ENCODE measurements at regions not wholly inside any gene's neighbourhood (a gene's known extent, or its start where the extent isn't known, plus 50 kb on each side); places are given as distances from the start of the nearest gene placed in this dataset.

DNA sequence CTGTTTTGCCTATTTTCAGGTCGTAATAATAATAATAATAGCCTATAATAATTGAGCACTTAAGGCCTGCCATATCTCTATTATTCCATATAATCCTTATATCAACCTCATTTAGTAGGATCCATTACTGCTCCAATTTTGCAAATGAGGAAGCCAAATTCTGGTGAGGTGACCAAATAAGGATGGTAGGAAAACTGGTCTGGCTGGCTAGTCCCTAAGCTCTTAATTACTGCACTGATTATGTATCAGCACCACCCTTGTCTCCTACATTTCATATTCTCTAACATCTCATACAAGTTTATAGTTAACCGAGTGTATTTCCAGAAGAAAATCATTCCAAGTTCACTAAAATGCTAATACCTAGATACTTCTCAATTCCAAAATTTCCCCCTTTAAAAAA is 166.5 kb upstream of the RGMB start (continued):
- TF ChIP-seq ATF2 (CRISPR knock-in tag; IDR thresholded peaks at IDR 0.05; ENCODE audit: borderline replicate concordance, low read depth) (no peak), ESRRA (CRISPR knock-in tag; IDR thresholded peaks at IDR 0.05; ENCODE audit: borderline replicate concordance) (no peak), MYBL2 (CRISPR knock-in tag; IDR thresholded peaks at IDR 0.05) (no peak), SMAD4 (CRISPR knock-in tag; IDR thresholded peaks at IDR 0.05) (no peak), RELA (CRISPR knock-in tag; IDR thresholded peaks at IDR 0.05; ENCODE audit: borderline replicate concordance) (no peak)
- TF ChIP-seq, protein P1, sequence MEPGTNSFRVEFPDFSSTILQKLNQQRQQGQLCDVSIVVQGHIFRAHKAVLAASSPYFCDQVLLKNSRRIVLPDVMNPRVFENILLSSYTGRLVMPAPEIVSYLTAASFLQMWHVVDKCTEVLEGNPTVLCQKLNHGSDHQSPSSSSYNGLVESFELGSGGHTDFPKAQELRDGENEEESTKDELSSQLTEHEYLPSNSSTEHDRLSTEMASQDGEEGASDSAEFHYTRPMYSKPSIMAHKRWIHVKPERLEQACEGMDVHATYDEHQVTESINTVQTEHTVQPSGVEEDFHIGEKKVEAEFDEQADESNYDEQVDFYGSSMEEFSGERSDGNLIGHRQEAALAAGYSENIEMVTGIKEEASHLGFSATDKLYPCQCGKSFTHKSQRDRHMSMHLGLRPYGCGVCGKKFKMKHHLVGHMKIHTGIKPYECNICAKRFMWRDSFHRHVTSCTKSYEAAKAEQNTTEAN (CRISPR knock-in tag; IDR thresholded peaks at IDR 0.05) = no peak

DNA sequence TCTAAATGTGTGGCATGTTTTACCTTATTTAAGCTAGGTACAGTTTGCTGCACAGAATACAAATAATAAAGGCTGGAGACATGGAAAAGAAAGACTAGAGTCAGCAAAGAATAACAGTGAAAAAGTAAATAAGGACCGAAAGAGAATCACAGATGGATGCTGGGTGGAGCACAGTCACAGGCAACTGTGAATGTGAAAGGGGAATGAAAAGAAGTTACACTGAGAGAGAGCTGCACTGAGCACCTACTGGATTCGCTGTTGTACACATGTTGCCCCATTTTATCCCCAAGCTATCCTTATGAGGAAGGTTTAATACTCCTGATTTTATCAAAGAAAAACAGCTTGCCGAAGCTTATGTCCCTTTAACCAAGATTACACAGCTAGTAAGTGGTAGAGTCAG is 165.4 kb upstream of the RGMB start:
- ChIA-PET CTCF (no interaction called here), POLR2A (no interaction called here)
- no peak for DNase-seq (ENCODE audit: low spot score)
- TF ChIP-seq CTCF (IDR thresholded peaks at IDR 0.05) = no peak
- TF ChIP-seq E2F4 (CRISPR knock-in tag; IDR thresholded peaks at IDR 0.05; ENCODE audit: borderline replicate concordance, low read depth) = no peak
- TF ChIP-seq, protein P1 (CRISPR knock-in tag; IDR thresholded peaks at IDR 0.05) = no peak
- no peak for TF ChIP-seq IRF1 (CRISPR knock-in tag; IDR thresholded peaks at IDR 0.05)
- TF ChIP-seq, protein P2, sequence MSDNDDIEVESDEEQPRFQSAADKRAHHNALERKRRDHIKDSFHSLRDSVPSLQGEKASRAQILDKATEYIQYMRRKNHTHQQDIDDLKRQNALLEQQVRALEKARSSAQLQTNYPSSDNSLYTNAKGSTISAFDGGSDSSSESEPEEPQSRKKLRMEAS (CRISPR knock-in tag; IDR thresholded peaks at IDR 0.05) = no peak
- no peak for TF ChIP-seq GTF2I (CRISPR knock-in tag; conservative IDR thresholded peaks at IDR 0.05)
- TF ChIP-seq ZNF121 (CRISPR knock-in tag; IDR thresholded peaks at IDR 0.05) = no peak
- no peak for TF ChIP-seq ZNF423 (CRISPR knock-in tag; IDR thresholded peaks at IDR 0.05)
- TF ChIP-seq, protein P3, sequence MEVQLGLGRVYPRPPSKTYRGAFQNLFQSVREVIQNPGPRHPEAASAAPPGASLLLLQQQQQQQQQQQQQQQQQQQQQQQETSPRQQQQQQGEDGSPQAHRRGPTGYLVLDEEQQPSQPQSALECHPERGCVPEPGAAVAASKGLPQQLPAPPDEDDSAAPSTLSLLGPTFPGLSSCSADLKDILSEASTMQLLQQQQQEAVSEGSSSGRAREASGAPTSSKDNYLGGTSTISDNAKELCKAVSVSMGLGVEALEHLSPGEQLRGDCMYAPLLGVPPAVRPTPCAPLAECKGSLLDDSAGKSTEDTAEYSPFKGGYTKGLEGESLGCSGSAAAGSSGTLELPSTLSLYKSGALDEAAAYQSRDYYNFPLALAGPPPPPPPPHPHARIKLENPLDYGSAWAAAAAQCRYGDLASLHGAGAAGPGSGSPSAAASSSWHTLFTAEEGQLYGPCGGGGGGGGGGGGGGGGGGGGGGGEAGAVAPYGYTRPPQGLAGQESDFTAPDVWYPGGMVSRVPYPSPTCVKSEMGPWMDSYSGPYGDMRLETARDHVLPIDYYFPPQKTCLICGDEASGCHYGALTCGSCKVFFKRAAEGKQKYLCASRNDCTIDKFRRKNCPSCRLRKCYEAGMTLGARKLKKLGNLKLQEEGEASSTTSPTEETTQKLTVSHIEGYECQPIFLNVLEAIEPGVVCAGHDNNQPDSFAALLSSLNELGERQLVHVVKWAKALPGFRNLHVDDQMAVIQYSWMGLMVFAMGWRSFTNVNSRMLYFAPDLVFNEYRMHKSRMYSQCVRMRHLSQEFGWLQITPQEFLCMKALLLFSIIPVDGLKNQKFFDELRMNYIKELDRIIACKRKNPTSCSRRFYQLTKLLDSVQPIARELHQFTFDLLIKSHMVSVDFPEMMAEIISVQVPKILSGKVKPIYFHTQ (CRISPR knock-in tag; IDR thresholded peaks at IDR 0.05) = no peak
- TF ChIP-seq SP1 (CRISPR knock-in tag; conservative IDR thresholded peaks at IDR 0.05) = no peak
- no peak for TF ChIP-seq ZNF263 (CRISPR knock-in tag; IDR thresholded peaks at IDR 0.05; ENCODE audit: low read depth)
- TF ChIP-seq MXD4 (CRISPR knock-in tag; IDR thresholded peaks at IDR 0.05; ENCODE audit: borderline replicate concordance) = no peak
- TF ChIP-seq AFF4 (CRISPR knock-in tag; IDR thresholded peaks at IDR 0.05; ENCODE audit: borderline replicate concordance) = no peak
- Mint-ChIP-seq H3K9me3 (no peaks in the 10 kb centered on the region), H3K36me3 (no peaks in the 10 kb centered on the region), H3K4me1 (peaks cover 17% of the 10 kb centered on the region; the same call in 1 of the 2 replicates), H3K27ac (no peak overlapping the region), H3K27me3 (ENCODE audit: low read depth) (no peaks in the 10 kb centered on the region), H3K4me3 (no peak overlapping the region)
- no peak for ATAC-seq

Measured in WTC11 (cell line).